Body of pancreas (tissue), 4 donors: ENCODE measurements at regions not wholly inside any gene's neighbourhood (a gene's known extent, or its start where the extent isn't known, plus 50 kb on each side); places are given as distances from the start of the nearest gene placed in this dataset.

Experiments used
- CTCF ChIP-seq, 7 experiments: fragments of 450-650 bp in 4 of 7; fragments of 200-600 bp in 3 of 7; sonication (generic) in 3 of 7; IDR thresholded peaks; one replicate each; pipeline ENCODE4 v1.5.1; 2016 to 2019; ENCODE audit warnings: antibody characterized with exemption in 7 of 7
- POLR2A ChIP-seq, 3 donors: fragments of 450-650 bp; IDR thresholded peaks; one replicate each; pipeline ENCODE4 v1.6.1; 2016; ENCODE audit warnings: antibody characterized with exemption in 3 of 3, mild to moderate bottlenecking in 2 of 3

- no peak for TF ChIP-seq POLR2A (IDR thresholded peaks at IDR 0.05)
- TF ChIP-seq CTCF (IDR thresholded peaks at IDR 0.05) = no peak
Observed at GRCh38 chr7:56495165-56495564, 378.9 kb upstream of the NUPR2 start.
